ENCODE measurements at regions not wholly inside any gene's neighbourhood (a gene's known extent, or its start where the extent isn't known, plus 50 kb on each side); places are given as distances from the start of the nearest gene placed in this dataset.

GRCh38 chrX:148385471-148385870 is 114.9 kb upstream of the AFF2 start:
- no peaks in the 10 kb centered on the region for H3K9me3 ChIP-seq
- TF ChIP-seq POLR2AphosphoS5 (IDR thresholded peaks at IDR 0.05) (no peak), CTCF (IDR thresholded peaks at IDR 0.05) (no peak), POLR2A (IDR thresholded peaks at IDR 0.05) (no peak), EP300 (IDR thresholded peaks at IDR 0.05) (no peak)
- 78 to 93% methylated on average over 2 of the region's 2 CpGs for WGBS, 2 donors
- H3K36me3 ChIP-seq: no peaks in the 10 kb centered on the region
- H3K4me1 ChIP-seq: peaks cover 0 to 5% (median 0%) of the 10 kb centered on the region in 4 donors
- H3K4me3 ChIP-seq: no peak overlapping the region
- DNase-seq: no peak
- H3K27me3 ChIP-seq: no peaks in the 10 kb centered on the region
- no peak overlapping the region for H3K27ac ChIP-seq
- ATAC-seq (ENCODE audit: low FRiP score in 2 of 2): no peak

GRCh38 chrX:148389629-148390028 is 110.8 kb upstream of the AFF2 start:
- DNase-seq: no peak
- no peaks in the 10 kb centered on the region for H3K9me3 ChIP-seq
- H3K27ac ChIP-seq: no peak overlapping the region
- no peak overlapping the region for H3K4me3 ChIP-seq
- no peaks in the 10 kb centered on the region for H3K27me3 ChIP-seq
- 71 to 74% methylated on average over 2 of the region's 2 CpGs for WGBS, 2 donors
- no peak for ATAC-seq (ENCODE audit: low FRiP score in 2 of 2)
- no peaks in the 10 kb centered on the region for H3K4me1 ChIP-seq
- TF ChIP-seq POLR2AphosphoS5 (IDR thresholded peaks at IDR 0.05) (no peak), POLR2A (IDR thresholded peaks at IDR 0.05) (no peak), CTCF (IDR thresholded peaks at IDR 0.05) (no peak), EP300 (IDR thresholded peaks at IDR 0.05) (no peak)
- H3K36me3 ChIP-seq: no peaks in the 10 kb centered on the region

- TF ChIP-seq POLR2A (IDR thresholded peaks at IDR 0.05): no peak
- TF ChIP-seq EP300 (IDR thresholded peaks at IDR 0.05): no peak
- TF ChIP-seq CTCF (IDR thresholded peaks at IDR 0.05): no peak
- no peak for TF ChIP-seq POLR2AphosphoS5 (IDR thresholded peaks at IDR 0.05)
- Histone ChIP-seq H3K4me1 (no peaks in the 10 kb centered on the region), H3K27me3 (no peaks in the 10 kb centered on the region), H3K36me3 (no peaks in the 10 kb centered on the region), H3K27ac (no peak overlapping the region), H3K9me3 (no peaks in the 10 kb centered on the region), H3K4me3 (no peak overlapping the region)
- no peak for ATAC-seq (ENCODE audit: low FRiP score in 2 of 2)
- DNase-seq: no peak
- WGBS, 2 donors: 67 to 76% methylated on average over 3 of the region's 3 CpGs
Observed at GRCh38 chrX:148412006-148412405, 88.4 kb upstream of the AFF2 start.

GRCh38 chrX:148416142-148416541 is 84.3 kb upstream of the AFF2 start:
- no peaks in the 10 kb centered on the region for H3K27me3 ChIP-seq
- no peaks in the 10 kb centered on the region for H3K9me3 ChIP-seq
- no peak overlapping the region for H3K4me3 ChIP-seq
- H3K36me3 ChIP-seq: no peaks in the 10 kb centered on the region
- WGBS, 2 donors: 62 to 75% methylated on average over 2 of the region's 2 CpGs
- no peaks in the 10 kb centered on the region for H3K4me1 ChIP-seq
- no peak for DNase-seq
- H3K27ac ChIP-seq: no peak overlapping the region
- no peak for ATAC-seq (ENCODE audit: low FRiP score in 2 of 2)
- TF ChIP-seq EP300 (IDR thresholded peaks at IDR 0.05) (no peak), POLR2A (IDR thresholded peaks at IDR 0.05) (no peak), CTCF (IDR thresholded peaks at IDR 0.05) (no peak), POLR2AphosphoS5 (IDR thresholded peaks at IDR 0.05) (no peak)

GRCh38 chrX:148416931-148417330 is 83.5 kb upstream of the AFF2 start:
- WGBS, 2 donors: 84 to 98% methylated on average over 4 of the region's 4 CpGs
- TF ChIP-seq CTCF (IDR thresholded peaks at IDR 0.05) (no peak), POLR2AphosphoS5 (IDR thresholded peaks at IDR 0.05) (no peak)
- no peaks in the 10 kb centered on the region for H3K4me1 ChIP-seq
- no peaks in the 10 kb centered on the region for H3K9me3 ChIP-seq
- H3K36me3 ChIP-seq: no peaks in the 10 kb centered on the region
- H3K4me3 ChIP-seq: no peak overlapping the region
- ATAC-seq (ENCODE audit: low FRiP score in 2 of 2) (no peak), DNase-seq (no peak)
- H3K27me3 ChIP-seq: no peaks in the 10 kb centered on the region
- H3K27ac ChIP-seq: no peak overlapping the region
